ENCODE measurements at regions not wholly inside any gene's neighbourhood (a gene's known extent, or its start where the extent isn't known, plus 50 kb on each side); places are given as distances from the start of the nearest gene placed in this dataset.

GRCh38 chr13:105616333-105617075, 919.0 kb downstream of the EFNB2 start:
- Histone ChIP-seq H3K9me3 (replicated peaks) (no peaks in the 10 kb centered on the region), H3K4me3 (no peak overlapping the region), H3K4me1 (no peaks in the 10 kb centered on the region), H3K27ac (replicated peaks) (no peak overlapping the region), H3K36me3 (no peaks in the 10 kb centered on the region), H3K27me3 (ENCODE audit: low read depth) (peaks cover 15% of the 10 kb centered on the region)
- intact Hi-C loops (cut with micrococcal nuclease), result no loop called here
- no peak for DNase-seq
- no peak for TF ChIP-seq CTCF (IDR thresholded peaks at IDR 0.05; ENCODE audit: borderline replicate concordance)

GRCh38 chr13:105612541-105612940, 922.9 kb downstream of the EFNB2 start:
- intact Hi-C loops (cut with micrococcal nuclease), result no loop called here
- H3K27me3 ChIP-seq (ENCODE audit: low read depth), result peaks cover 19% of the 10 kb centered on the region
- no peak for DNase-seq
- no peak overlapping the region for H3K4me3 ChIP-seq
- H3K9me3 ChIP-seq (replicated peaks), result no peaks in the 10 kb centered on the region
- no peaks in the 10 kb centered on the region for H3K4me1 ChIP-seq
- H3K27ac ChIP-seq (replicated peaks), result no peak overlapping the region
- no peaks in the 10 kb centered on the region for H3K36me3 ChIP-seq
- TF ChIP-seq CTCF (IDR thresholded peaks at IDR 0.05; ENCODE audit: borderline replicate concordance), result no peak

- no peak overlapping the region for H3K27ac ChIP-seq (replicated peaks)
- DNase-seq, result no peak
- H3K4me1 ChIP-seq, result no peaks in the 10 kb centered on the region
- no peaks in the 10 kb centered on the region for H3K9me3 ChIP-seq (replicated peaks)
- H3K36me3 ChIP-seq, result no peaks in the 10 kb centered on the region
- peaks cover 19% of the 10 kb centered on the region for H3K27me3 ChIP-seq (ENCODE audit: low read depth)
- TF ChIP-seq CTCF (IDR thresholded peaks at IDR 0.05; ENCODE audit: borderline replicate concordance), result no peak
- intact Hi-C loops (cut with micrococcal nuclease), result no loop called here
- no peak overlapping the region for H3K4me3 ChIP-seq
Observed at GRCh38 chr13:105611424-105611823, 924.0 kb downstream of the EFNB2 start.

- DNase-seq, result no peak
- no peak for TF ChIP-seq CTCF (IDR thresholded peaks at IDR 0.05; ENCODE audit: borderline replicate concordance)
- no peaks in the 10 kb centered on the region for H3K9me3 ChIP-seq (replicated peaks)
- H3K27ac ChIP-seq (replicated peaks), result no peak overlapping the region
- no peaks in the 10 kb centered on the region for H3K36me3 ChIP-seq
- peaks cover 16% of the 10 kb centered on the region for H3K27me3 ChIP-seq (ENCODE audit: low read depth)
- intact Hi-C loops (cut with micrococcal nuclease), result no loop called here
- no peaks in the 10 kb centered on the region for H3K4me1 ChIP-seq
- no peak overlapping the region for H3K4me3 ChIP-seq
Observed at GRCh38 chr13:105608104-105608503, 927.4 kb downstream of the EFNB2 start.

GRCh38 chr13:105607426-105607825, 928.0 kb downstream of the EFNB2 start:
- Histone ChIP-seq H3K4me3 (no peak overlapping the region), H3K27me3 (ENCODE audit: low read depth) (peaks cover 13% of the 10 kb centered on the region), H3K36me3 (no peaks in the 10 kb centered on the region), H3K4me1 (no peaks in the 10 kb centered on the region), H3K9me3 (replicated peaks) (no peaks in the 10 kb centered on the region), H3K27ac (replicated peaks) (no peak overlapping the region)
- intact Hi-C loops (cut with micrococcal nuclease), result no loop called here
- TF ChIP-seq CTCF (IDR thresholded peaks at IDR 0.05; ENCODE audit: borderline replicate concordance), result no peak
- no peak for DNase-seq
